Kidney (tissue), 13 donors: ENCODE measurements at regions not wholly inside any gene's neighbourhood (a gene's known extent, or its start where the extent isn't known, plus 50 kb on each side); places are given as distances from the start of the nearest gene placed in this dataset.

Source experiments
- DNase-seq, 5 donors: peaks; one replicate each; pipeline ENCODE4 v3.0.0-alpha.2; 2013 to 2020
- FAIRE-seq: peaks from 2 replicates; lab custom pipeline; 2012; peaks lifted over from hg19 to GRCh38; lab: Jason Lieb, UNC
- H3K27ac ChIP-seq, 2 donors: one replicate each; pipeline ENCODE4 v1.7.0; 2013; ENCODE audit warnings: low read depth in 2 of 2, low read length in 2 of 2, inconsistent platforms in 1 of 2
- H3K27me3 ChIP-seq: one replicate; pipeline ENCODE4 v1.7.1; 2013; ENCODE audit warnings: low read length, inconsistent platforms; ENCODE audit not compliant: control insufficient read depth, insufficient read depth
- H3K36me3 ChIP-seq, 3 donors: one replicate each; pipeline versions ENCODE4 v1.7.0 to v1.7.1; 2013; ENCODE audit warnings: low read length in 3 of 3, control low read depth in 1 of 3, inconsistent platforms in 1 of 3; ENCODE audit not compliant: insufficient read depth in 3 of 3, control insufficient read depth in 2 of 3
- H3K4me1 ChIP-seq, 3 donors: one replicate each; pipeline versions ENCODE4 v1.7.0 to v1.7.1; 2013; ENCODE audit warnings: low read length in 3 of 3, inconsistent platforms in 1 of 3, low read depth in 1 of 3; ENCODE audit not compliant: control insufficient read depth in 2 of 3, insufficient read depth in 2 of 3
- H3K4me3 ChIP-seq, 3 donors: one replicate each; pipeline versions ENCODE4 v1.7.0 to v1.8.1; 2013; ENCODE audit warnings: low read length in 3 of 3, control low read depth in 1 of 3, inconsistent platforms in 1 of 3
- H3K9ac ChIP-seq, 3 donors: one replicate each; pipeline versions ENCODE4 v1.7.0 to v1.7.1; 2013; ENCODE audit warnings: low read length in 3 of 3, control low read depth in 1 of 3, inconsistent platforms in 1 of 3
- H3K9me3 ChIP-seq, 3 donors: one replicate each; pipeline versions ENCODE4 v1.7.0 to v1.7.1; 2013; ENCODE audit warnings: low read length in 3 of 3, control low read depth in 1 of 3, inconsistent platforms in 1 of 3; ENCODE audit not compliant: control insufficient read depth in 2 of 3, insufficient read depth in 1 of 3
- intact Hi-C: fragments of 100-400 bp; cut with DNase I; formaldehyde crosslinking; loops from one replicate; pipeline ENCODE4 v1.11.1; 2022
- TF ChIP-seq, protein P1 (sequence below): IDR thresholded peaks from 3 replicates; pipeline ENCODE4 v1.5.1; 2012; ENCODE audit warnings: mild to moderate bottlenecking, moderate library complexity, borderline replicate concordance; ENCODE audit not compliant: insufficient read depth; ENCODE audit errors: extremely low read depth
- donor health status: control.
- donor health status: control.
- donor health status: control.
- donor health status: control.
- donor health status: control.
- donor health status: DM: yes; HTN: yes; CAD: no.
- donor health status: Normal renal cell carcinoma (clear cell type).

DNA sequence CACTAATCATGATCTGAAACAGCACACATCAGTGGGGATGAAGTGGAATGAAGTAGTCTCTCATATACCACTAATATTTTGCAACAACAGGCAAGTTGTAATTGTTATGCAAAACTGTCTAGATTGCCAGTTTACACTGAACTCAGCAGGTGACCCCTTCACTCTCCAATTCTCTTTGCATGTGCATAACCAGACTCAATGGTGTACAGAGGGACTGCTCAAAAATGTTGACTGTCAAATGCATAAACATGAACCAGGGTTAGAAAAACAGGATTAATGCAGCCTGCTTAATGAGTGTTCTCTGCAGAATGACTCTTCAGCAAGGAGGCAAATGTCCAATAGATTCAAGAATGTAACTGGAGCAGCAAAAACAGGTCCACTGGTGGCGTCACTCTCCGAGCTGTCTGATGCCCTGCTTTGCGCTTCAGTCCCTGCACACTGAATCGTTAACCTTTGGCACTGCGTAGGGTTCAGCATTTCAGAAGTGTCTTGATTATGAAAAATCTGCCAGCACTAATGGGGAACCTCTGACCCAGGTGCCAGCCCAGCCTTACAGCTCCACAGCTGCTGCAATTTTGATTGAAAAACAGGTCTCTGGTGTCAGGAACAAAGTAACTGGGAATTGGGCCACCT lies 209.3 kb downstream of the TDRD15 start:
- H3K9ac ChIP-seq = no peak overlapping the region
- TF ChIP-seq, protein P1, sequence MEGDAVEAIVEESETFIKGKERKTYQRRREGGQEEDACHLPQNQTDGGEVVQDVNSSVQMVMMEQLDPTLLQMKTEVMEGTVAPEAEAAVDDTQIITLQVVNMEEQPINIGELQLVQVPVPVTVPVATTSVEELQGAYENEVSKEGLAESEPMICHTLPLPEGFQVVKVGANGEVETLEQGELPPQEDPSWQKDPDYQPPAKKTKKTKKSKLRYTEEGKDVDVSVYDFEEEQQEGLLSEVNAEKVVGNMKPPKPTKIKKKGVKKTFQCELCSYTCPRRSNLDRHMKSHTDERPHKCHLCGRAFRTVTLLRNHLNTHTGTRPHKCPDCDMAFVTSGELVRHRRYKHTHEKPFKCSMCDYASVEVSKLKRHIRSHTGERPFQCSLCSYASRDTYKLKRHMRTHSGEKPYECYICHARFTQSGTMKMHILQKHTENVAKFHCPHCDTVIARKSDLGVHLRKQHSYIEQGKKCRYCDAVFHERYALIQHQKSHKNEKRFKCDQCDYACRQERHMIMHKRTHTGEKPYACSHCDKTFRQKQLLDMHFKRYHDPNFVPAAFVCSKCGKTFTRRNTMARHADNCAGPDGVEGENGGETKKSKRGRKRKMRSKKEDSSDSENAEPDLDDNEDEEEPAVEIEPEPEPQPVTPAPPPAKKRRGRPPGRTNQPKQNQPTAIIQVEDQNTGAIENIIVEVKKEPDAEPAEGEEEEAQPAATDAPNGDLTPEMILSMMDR = no peak
- intact Hi-C loops = no loop called here
- DNase-seq (peak in 4 of 5 donors; percentile 47 to 71 (median 59)), FAIRE-seq (no peak)
- peaks cover 0 to 3% (median 0%) of the 10 kb centered on the region in 3 donors for H3K4me1 ChIP-seq
- no peak overlapping the region for H3K27ac ChIP-seq
- no peaks in the 10 kb centered on the region for H3K36me3 ChIP-seq
- H3K9me3 ChIP-seq = no peaks in the 10 kb centered on the region
- no peak overlapping the region for H3K4me3 ChIP-seq
- no peaks in the 10 kb centered on the region for H3K27me3 ChIP-seq

DNA sequence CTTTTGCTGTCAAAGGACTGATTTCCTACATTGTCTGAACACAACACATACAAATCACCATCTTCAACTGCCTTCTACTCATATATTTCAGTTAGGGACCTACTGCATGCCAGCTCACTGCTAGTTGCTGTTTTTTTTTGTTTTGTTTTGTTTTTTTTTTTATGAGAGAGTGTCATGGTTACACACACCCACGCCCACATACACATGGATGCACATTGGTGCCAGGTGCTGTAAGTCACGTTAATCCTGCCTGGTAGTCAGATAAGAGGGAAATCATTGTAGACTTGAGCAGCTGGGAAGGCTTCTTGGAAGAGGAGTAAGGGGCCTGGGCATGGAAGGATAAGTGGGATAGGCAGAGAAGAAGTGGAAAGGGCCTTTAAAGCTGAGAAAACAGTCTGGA lies 209.9 kb downstream of the TDRD15 start:
- FAIRE-seq (no peak), DNase-seq (peak in 3 of 5 donors; percentile 19 to 57 (median 53))
- Histone ChIP-seq H3K27ac (no peak overlapping the region), H3K9ac (no peak overlapping the region), H3K27me3 (no peaks in the 10 kb centered on the region), H3K9me3 (no peaks in the 10 kb centered on the region), H3K4me3 (no peak overlapping the region), H3K36me3 (no peaks in the 10 kb centered on the region), H3K4me1 (peaks cover 0 to 3% (median 0%) of the 10 kb centered on the region in 3 donors)
- TF ChIP-seq, protein P1 = no peak
- intact Hi-C loops = no loop called here

DNA sequence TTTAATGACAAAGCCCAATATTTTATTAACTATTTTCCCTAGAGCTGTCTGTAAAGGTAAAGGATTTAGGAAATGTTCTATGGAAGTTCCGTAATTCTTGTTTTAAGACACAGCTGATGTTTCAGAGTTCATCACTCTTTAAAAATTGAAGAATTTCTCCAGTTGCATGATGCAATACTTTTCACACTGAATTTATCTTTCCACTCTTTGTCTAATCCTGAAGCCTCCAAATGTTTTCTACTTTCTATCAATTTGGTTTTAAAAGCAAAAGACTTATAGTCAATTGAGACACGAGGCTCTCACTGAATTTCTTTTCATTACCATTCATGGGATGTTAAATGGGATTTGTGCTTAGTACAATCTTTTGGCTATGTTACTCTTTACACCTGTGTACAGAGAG lies 223.2 kb downstream of the TDRD15 start:
- Histone ChIP-seq H3K27me3 (no peaks in the 10 kb centered on the region), H3K9ac (no peak overlapping the region), H3K4me1 (no peaks in the 10 kb centered on the region), H3K9me3 (peaks cover 0 to 3% (median 0%) of the 10 kb centered on the region in 3 donors), H3K36me3 (no peaks in the 10 kb centered on the region), H3K4me3 (no peak overlapping the region), H3K27ac (no peak overlapping the region)
- no peak for FAIRE-seq
- DNase-seq = no peak
- intact Hi-C loops = no loop called here
- TF ChIP-seq, protein P1 = no peak
